ENCODE measurements at regions not wholly inside any gene's neighbourhood (a gene's known extent, or its start where the extent isn't known, plus 50 kb on each side); places are given as distances from the start of the nearest gene placed in this dataset.

- H3K27ac ChIP-seq (ENCODE audit: control insufficient read depth, insufficient read depth, low read length), result no peak overlapping the region
- TF ChIP-seq EZH2 (IDR thresholded peaks at IDR 0.05; ENCODE audit: low read length), result no peak
- TF ChIP-seq CTCF (optimal IDR thresholded peaks at IDR 0.05 in 1 of 3, IDR thresholded peaks at IDR 0.05 in 1 of 3, conservative IDR thresholded peaks at IDR 0.05 in 1 of 3; ENCODE audit: extremely low read depth in 1 of 3, insufficient read depth in 2 of 3, low read length in 3 of 3), result no peak
- no peaks in the 10 kb centered on the region for H3K79me2 ChIP-seq (ENCODE audit: control insufficient read depth, insufficient read depth, low read length)
- H3K9me1 ChIP-seq (ENCODE audit: control insufficient read depth, extremely low read depth, insufficient read depth, low read length), result no peaks in the 10 kb centered on the region
- DNase-seq (ENCODE audit: low read depth, low spot score) (no peak), FAIRE-seq (no peak)
- dilution Hi-C loops (cut with MboI; ENCODE audit: extremely low pct_ligation_motif_present, low sequenced_read_pairs), result no loop called here
- H3K4me2 ChIP-seq (ENCODE audit: control insufficient read depth, extremely low read depth, insufficient read depth, low read depth, low read length), result no peak overlapping the region
- no peaks in the 10 kb centered on the region for H3K4me1 ChIP-seq (ENCODE audit: control insufficient read depth, extremely low read depth, insufficient read depth, low read length)
- no peaks in the 10 kb centered on the region for H3K36me3 ChIP-seq (ENCODE audit: control insufficient read depth in 2 of 2, extremely low read depth in 1 of 2, insufficient read depth in 2 of 2, low read length in 2 of 2)
- H3K9me3 ChIP-seq (ENCODE audit: control insufficient read depth, low read depth, low read length), result no peaks in the 10 kb centered on the region
- H4K20me1 ChIP-seq (ENCODE audit: control insufficient read depth, extremely low read depth, insufficient read depth, low read length), result no peaks in the 10 kb centered on the region
- no peaks in the 10 kb centered on the region for H3K27me3 ChIP-seq (ENCODE audit: control insufficient read depth, extremely low read depth, insufficient read depth, low read length)
- no peak overlapping the region for H3K9ac ChIP-seq (ENCODE audit: control insufficient read depth, extremely low read depth, insufficient read depth, low read length)
- H2AFZ ChIP-seq (ENCODE audit: control insufficient read depth, low read length), result no peak overlapping the region
- no peak overlapping the region for H3K4me3 ChIP-seq (ENCODE audit: control insufficient read depth in 2 of 3, extremely low read depth in 1 of 3, insufficient read depth in 2 of 3, low read depth in 1 of 3, low read length in 3 of 3)
These were observed 1224.4 kb upstream of the LRRTM1 start for GRCh38 chr2:81528852-81529480.

DNA sequence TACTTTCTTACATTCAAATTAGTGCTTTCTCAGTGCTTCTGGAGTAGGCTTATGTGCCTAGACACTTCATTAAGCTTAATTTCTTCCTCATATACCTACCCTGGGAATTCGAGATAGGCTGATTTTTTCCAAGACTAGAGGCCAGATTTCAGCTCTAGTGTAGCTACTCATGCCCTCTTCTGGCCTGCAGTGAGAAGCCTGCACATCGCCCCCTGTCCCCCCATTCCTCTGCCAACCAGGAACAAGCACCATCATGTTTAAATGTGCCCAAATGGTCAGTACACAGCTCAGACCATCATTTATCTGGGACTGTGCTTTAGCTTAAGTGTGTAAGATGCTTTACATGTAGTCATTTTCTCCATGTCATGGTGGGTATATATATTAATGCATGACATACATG is 1218.8 kb upstream of the LRRTM1 start:
- no peaks in the 10 kb centered on the region for H3K79me2 ChIP-seq (ENCODE audit: control insufficient read depth, insufficient read depth, low read length)
- no peaks in the 10 kb centered on the region for H3K27me3 ChIP-seq (ENCODE audit: control insufficient read depth, extremely low read depth, insufficient read depth, low read length)
- no peaks in the 10 kb centered on the region for H3K9me3 ChIP-seq (ENCODE audit: control insufficient read depth, low read depth, low read length)
- DNase-seq (ENCODE audit: low read depth, low spot score) (no peak), FAIRE-seq (no peak)
- no peak overlapping the region for H3K9ac ChIP-seq (ENCODE audit: control insufficient read depth, extremely low read depth, insufficient read depth, low read length)
- H3K9me1 ChIP-seq (ENCODE audit: control insufficient read depth, extremely low read depth, insufficient read depth, low read length), result no peaks in the 10 kb centered on the region
- H3K4me2 ChIP-seq (ENCODE audit: control insufficient read depth, extremely low read depth, insufficient read depth, low read depth, low read length), result no peak overlapping the region
- no peaks in the 10 kb centered on the region for H3K4me1 ChIP-seq (ENCODE audit: control insufficient read depth, extremely low read depth, insufficient read depth, low read length)
- no peaks in the 10 kb centered on the region for H4K20me1 ChIP-seq (ENCODE audit: control insufficient read depth, extremely low read depth, insufficient read depth, low read length)
- no peak overlapping the region for H3K27ac ChIP-seq (ENCODE audit: control insufficient read depth, insufficient read depth, low read length)
- dilution Hi-C loops (cut with MboI; ENCODE audit: extremely low pct_ligation_motif_present, low sequenced_read_pairs), result no loop called here
- no peaks in the 10 kb centered on the region for H3K36me3 ChIP-seq (ENCODE audit: control insufficient read depth in 2 of 2, extremely low read depth in 1 of 2, insufficient read depth in 2 of 2, low read length in 2 of 2)
- TF ChIP-seq EZH2 (IDR thresholded peaks at IDR 0.05; ENCODE audit: low read length) (no peak), CTCF (optimal IDR thresholded peaks at IDR 0.05 in 1 of 3, IDR thresholded peaks at IDR 0.05 in 1 of 3, conservative IDR thresholded peaks at IDR 0.05 in 1 of 3; ENCODE audit: extremely low read depth in 1 of 3, insufficient read depth in 2 of 3, low read length in 3 of 3) (no peak)
- H2AFZ ChIP-seq (ENCODE audit: control insufficient read depth, low read length), result no peak overlapping the region
- H3K4me3 ChIP-seq (ENCODE audit: control insufficient read depth in 2 of 3, extremely low read depth in 1 of 3, insufficient read depth in 2 of 3, low read depth in 1 of 3, low read length in 3 of 3), result no peak overlapping the region
